Central memory CD8-positive, alpha-beta T cell (primary cell): ENCODE measurements at regions not wholly inside any gene's neighbourhood (a gene's known extent, or its start where the extent isn't known, plus 50 kb on each side); places are given as distances from the start of the nearest gene placed in this dataset.
"Not testable (repeated sequence)": the region's sequence is repeated elsewhere in the genome, so short reads cannot be mapped to it uniquely, and the experiment has no call there.

Experiments used
- ATAC-seq: fragments of 150-1000 bp; cut with Tn5 transposase; replicated peaks from 2 replicates; pipeline ENCODE4 v1.10.0; 2022; ENCODE audit warnings: mild to moderate bottlenecking, moderate FRiP score, moderate number of reproducible peaks; ENCODE audit not compliant: poor library complexity, severe bottlenecking; ENCODE audit errors: extremely low read depth
- DNase-seq, 2 donors: peaks; one replicate each; pipeline ENCODE4 v3.0.0; 2021; ENCODE audit warnings: low spot score in 2 of 2
- H3K27ac Mint-ChIP-seq: one replicate; pipeline ENCODE4 v1.8.0; 2022; ENCODE audit warnings: low read depth, mild to moderate bottlenecking, moderate library complexity, mixed read lengths
- H3K27me3 Mint-ChIP-seq: one replicate; pipeline ENCODE4 v1.8.0; 2022; ENCODE audit warnings: mixed read lengths
- H3K36me3 Mint-ChIP-seq: one replicate; pipeline ENCODE4 v1.8.0; 2022; ENCODE audit warnings: mild to moderate bottlenecking, moderate library complexity, mixed read lengths; ENCODE audit not compliant: insufficient read depth
- H3K4me1 Mint-ChIP-seq: one replicate; pipeline ENCODE4 v1.8.0; 2022; ENCODE audit warnings: mixed read lengths
- H3K4me3 Mint-ChIP-seq: one replicate; pipeline ENCODE4 v1.8.0; 2022; ENCODE audit warnings: mild to moderate bottlenecking, moderate library complexity, mixed read lengths
- H3K9me3 Mint-ChIP-seq: one replicate; pipeline ENCODE4 v1.8.0; 2022; ENCODE audit warnings: mixed read lengths

GRCh38 chr4:63222466-63222865 is 1186.8 kb downstream of the TECRL start:
- Mint-ChIP-seq H3K4me3 (no peak overlapping the region), H3K27me3 (no peaks in the 10 kb centered on the region)

DNA sequence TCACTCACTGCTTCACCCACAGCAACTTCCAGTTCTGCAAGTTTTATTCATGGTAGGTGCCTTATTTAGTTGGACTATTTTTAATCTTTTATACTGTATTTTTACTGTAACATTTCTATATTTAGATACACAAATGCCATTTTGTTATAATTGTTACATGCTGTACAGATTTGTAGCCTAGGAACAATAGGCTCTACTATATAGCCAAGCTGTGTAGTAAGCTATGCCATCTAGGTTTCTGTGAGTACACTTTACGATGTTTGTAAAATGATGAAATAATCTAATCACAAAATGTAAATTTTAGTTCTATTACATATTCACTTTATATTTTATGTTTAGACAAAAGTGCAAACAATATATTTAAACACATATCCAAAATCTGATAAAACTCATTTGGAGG is 1187.8 kb downstream of the TECRL start:
- H3K36me3 Mint-ChIP-seq: no peaks in the 10 kb centered on the region
- ATAC-seq: no peak
- H3K4me1 Mint-ChIP-seq: no peaks in the 10 kb centered on the region
- DNase-seq: no peak
- H3K27me3 Mint-ChIP-seq: no peaks in the 10 kb centered on the region
- no peak overlapping the region for H3K4me3 Mint-ChIP-seq
- no peak overlapping the region for H3K27ac Mint-ChIP-seq
- peaks cover 17% of the 10 kb centered on the region for H3K9me3 Mint-ChIP-seq

More at GRCh38 chr4:63222466-63222865, 1186.8 kb downstream of the TECRL start:
- no peak overlapping the region for H3K27ac Mint-ChIP-seq
- DNase-seq (no peak), ATAC-seq (no peak)
- H3K36me3 Mint-ChIP-seq: no peaks in the 10 kb centered on the region
- H3K9me3 Mint-ChIP-seq: peaks cover 12% of the 10 kb centered on the region
- no peaks in the 10 kb centered on the region for H3K4me1 Mint-ChIP-seq

DNA sequence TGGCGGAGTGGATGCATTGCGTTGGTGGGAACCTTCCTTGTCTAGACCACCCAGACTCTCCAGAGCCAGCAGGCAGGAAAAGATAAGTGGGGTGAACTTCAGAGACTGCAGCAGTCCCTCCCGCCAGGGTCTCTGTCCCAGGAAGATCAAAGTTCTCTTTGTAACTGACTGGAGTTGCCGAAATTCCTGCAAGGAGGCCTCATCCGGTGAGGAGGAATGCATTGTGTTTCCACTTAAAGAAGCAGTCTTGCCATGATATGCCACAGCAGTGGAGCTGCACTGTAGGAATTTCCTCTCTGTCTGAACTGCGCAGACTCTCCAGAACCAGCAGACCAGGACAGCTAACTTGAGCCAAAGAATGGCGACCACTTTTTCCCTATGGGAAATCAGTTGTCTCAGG is 1190.4 kb downstream of the TECRL start:
- Mint-ChIP-seq H3K27me3 (no peaks in the 10 kb centered on the region), H3K4me1 (no peaks in the 10 kb centered on the region), H3K9me3 (peaks cover 22% of the 10 kb centered on the region), H3K4me3 (no peak overlapping the region), H3K27ac (no peak overlapping the region), H3K36me3 (no peaks in the 10 kb centered on the region)
- no peak for ATAC-seq
- DNase-seq: no peak

- H3K9me3 Mint-ChIP-seq: peaks cover 32% of the 10 kb centered on the region
- no peaks in the 10 kb centered on the region for H3K27me3 Mint-ChIP-seq
- no peaks in the 10 kb centered on the region for H3K4me1 Mint-ChIP-seq
- no peaks in the 10 kb centered on the region for H3K36me3 Mint-ChIP-seq
- no peak overlapping the region for H3K27ac Mint-ChIP-seq
- ATAC-seq (no peak), DNase-seq (no peak)
- H3K4me3 Mint-ChIP-seq: no peak overlapping the region
Measured at GRCh38 chr4:63214076-63214475, 1195.2 kb downstream of the TECRL start.

DNA sequence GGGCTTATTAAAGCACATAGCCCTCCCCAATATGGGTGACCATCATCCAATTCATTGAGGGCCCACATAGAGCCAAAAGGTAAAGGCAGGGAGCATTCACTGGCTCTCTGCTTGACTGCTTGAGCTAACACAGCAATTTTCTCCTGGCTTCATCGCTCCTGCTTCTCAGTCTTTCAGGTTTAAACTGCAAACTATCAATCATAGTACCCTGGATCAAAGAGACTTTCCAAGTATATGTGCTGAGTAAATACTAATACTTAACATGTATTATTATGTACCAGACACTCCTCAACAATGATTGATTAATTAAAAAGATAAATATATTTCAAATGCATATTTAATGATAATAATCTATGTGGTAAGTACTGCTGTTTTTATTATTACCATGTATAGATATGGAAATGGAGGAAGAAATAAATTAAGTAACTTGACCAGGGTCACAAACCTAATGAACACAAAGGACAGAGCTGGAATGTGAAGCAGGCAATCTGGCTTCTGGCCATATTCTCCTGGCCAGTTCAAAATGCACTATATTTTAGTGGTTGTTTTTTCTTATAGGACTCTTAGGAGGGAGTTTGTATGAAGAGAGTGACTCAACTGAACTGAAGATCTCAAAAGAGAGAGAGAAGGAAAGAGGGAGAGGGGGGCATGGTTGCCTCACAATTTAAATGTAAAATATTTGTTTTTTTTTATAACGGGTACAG is 1197.3 kb downstream of the TECRL start:
- no peaks in the 10 kb centered on the region for H3K4me1 Mint-ChIP-seq
- peaks cover 25% of the 10 kb centered on the region for H3K9me3 Mint-ChIP-seq

DNA sequence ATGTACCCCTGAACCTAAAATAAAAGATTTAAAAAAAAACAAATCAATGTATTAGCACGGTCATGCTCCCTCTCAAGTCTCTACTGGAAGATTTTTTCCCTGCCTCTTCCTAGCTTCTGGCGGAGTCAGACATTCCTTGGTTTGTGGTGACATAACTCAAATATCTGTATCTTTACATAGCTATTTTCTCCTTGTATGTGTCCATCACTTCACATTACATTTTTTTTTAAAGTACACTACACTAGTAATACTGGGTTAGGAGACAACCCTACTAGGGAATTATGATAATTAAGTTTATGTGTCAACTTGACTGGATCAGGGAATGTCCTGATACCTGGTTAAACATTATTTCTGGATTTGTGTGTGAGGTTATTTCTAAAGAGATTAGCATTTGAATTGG is 1197.9 kb downstream of the TECRL start:
- H3K27me3 Mint-ChIP-seq: no peaks in the 10 kb centered on the region
- H3K27ac Mint-ChIP-seq: no peak overlapping the region
- H3K4me3 Mint-ChIP-seq: no peak overlapping the region
- ATAC-seq: no peak
- no peaks in the 10 kb centered on the region for H3K4me1 Mint-ChIP-seq
- H3K36me3 Mint-ChIP-seq: no peaks in the 10 kb centered on the region
- DNase-seq: no peak
- peaks cover 19% of the 10 kb centered on the region for H3K9me3 Mint-ChIP-seq

More for the DNA sequence above, 1197.3 kb downstream of the TECRL start:
- DNase-seq (no peak), ATAC-seq (no peak)
- no peaks in the 10 kb centered on the region for H3K27me3 Mint-ChIP-seq
- H3K27ac Mint-ChIP-seq: no peak overlapping the region
- H3K36me3 Mint-ChIP-seq: no peaks in the 10 kb centered on the region
- no peak overlapping the region for H3K4me3 Mint-ChIP-seq

- not testable (repeated sequence) for H3K4me1 Mint-ChIP-seq, ATAC-seq, H3K27me3 Mint-ChIP-seq, H3K4me3 Mint-ChIP-seq, H3K27ac Mint-ChIP-seq, DNase-seq, H3K36me3 Mint-ChIP-seq
- peaks cover 24% of the 10 kb centered on the region for H3K9me3 Mint-ChIP-seq
Measured at GRCh38 chr4:63193029-63193428, 1216.2 kb downstream of the TECRL start.

DNA sequence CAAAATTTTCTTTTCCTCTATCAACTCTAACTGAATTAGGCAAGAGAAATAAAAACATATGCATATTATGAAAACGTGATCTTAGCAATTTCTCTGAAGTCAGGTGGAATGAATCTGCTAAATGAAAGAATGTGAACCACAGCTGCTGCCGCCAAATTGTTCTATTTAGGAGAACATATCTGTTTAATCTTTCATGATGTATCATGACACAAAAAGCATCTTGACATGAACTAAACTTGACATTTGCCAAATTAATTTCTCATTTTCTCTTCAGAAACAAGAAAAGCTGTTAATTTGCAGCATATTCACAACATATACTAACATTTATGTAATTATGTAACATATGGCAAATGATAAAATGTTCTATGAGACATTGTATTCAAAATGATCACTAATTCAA is 1237.9 kb downstream of the TECRL start:
- Mint-ChIP-seq H3K4me3 (no peak overlapping the region), H3K27ac (no peak overlapping the region), H3K4me1 (no peaks in the 10 kb centered on the region), H3K27me3 (no peaks in the 10 kb centered on the region), H3K9me3 (peaks cover 15% of the 10 kb centered on the region), H3K36me3 (no peaks in the 10 kb centered on the region)
- DNase-seq: no peak
- no peak for ATAC-seq

GRCh38 chr4:63170923-63171322 is 1238.3 kb downstream of the TECRL start:
- Mint-ChIP-seq H3K36me3 (no peaks in the 10 kb centered on the region), H3K4me3 (no peak overlapping the region), H3K4me1 (no peaks in the 10 kb centered on the region), H3K27ac (no peak overlapping the region), H3K9me3 (peaks cover 15% of the 10 kb centered on the region), H3K27me3 (no peaks in the 10 kb centered on the region)
- ATAC-seq: no peak
- no peak for DNase-seq

DNA sequence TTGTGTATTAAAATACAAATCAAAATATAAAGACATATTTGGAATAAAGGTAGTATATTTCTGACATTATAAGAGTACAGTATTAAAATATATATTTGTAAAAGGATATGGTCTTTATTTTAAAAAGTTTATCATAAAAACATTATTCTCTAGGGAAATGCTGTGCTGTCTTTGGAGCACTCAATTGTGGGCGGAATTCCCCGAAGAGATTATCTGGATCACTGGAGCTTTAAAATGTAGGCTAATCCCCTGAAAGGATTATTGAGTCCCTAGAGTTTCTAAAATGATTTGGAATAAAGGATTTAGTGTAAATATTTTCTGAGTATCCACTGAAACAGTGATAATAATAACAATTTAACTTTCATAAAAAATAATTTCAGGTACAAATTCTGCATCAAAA is 1239.4 kb downstream of the TECRL start:
- Mint-ChIP-seq H3K27ac (no peak overlapping the region), H3K27me3 (no peaks in the 10 kb centered on the region), H3K36me3 (no peaks in the 10 kb centered on the region)

DNA sequence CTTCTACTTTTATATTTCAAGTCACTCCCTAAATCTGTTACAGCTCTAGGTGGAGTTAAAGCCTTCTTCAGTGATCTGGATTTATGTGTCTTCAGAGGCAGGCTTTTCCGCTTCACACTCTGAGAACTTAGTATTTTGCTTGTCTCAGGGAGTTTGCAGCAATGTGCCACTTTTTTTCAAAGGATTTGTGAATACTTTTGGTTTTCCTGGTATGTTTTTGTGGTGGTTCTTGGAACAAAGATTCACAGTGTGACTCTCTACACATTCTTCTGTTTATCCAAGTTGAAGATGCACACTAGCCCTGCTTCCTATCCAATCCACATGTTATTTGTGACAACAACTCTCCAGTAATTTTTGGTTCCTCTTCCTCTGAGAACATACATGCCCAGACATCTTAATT is 1253.7 kb downstream of the TECRL start:
- H3K27me3 Mint-ChIP-seq: no peaks in the 10 kb centered on the region
- H3K4me1 Mint-ChIP-seq: no peaks in the 10 kb centered on the region
- H3K9me3 Mint-ChIP-seq: peaks cover 34% of the 10 kb centered on the region
- no peak overlapping the region for H3K27ac Mint-ChIP-seq
- H3K4me3 Mint-ChIP-seq: no peak overlapping the region
- ATAC-seq (no peak), DNase-seq (no peak)
- H3K36me3 Mint-ChIP-seq: no peaks in the 10 kb centered on the region

More for the DNA sequence above, 1239.4 kb downstream of the TECRL start:
- no peak for DNase-seq
- H3K9me3 Mint-ChIP-seq: peaks cover 15% of the 10 kb centered on the region
- no peak overlapping the region for H3K4me3 Mint-ChIP-seq
- ATAC-seq: no peak
- no peaks in the 10 kb centered on the region for H3K4me1 Mint-ChIP-seq

GRCh38 chr4:63123441-63123840 is 1285.8 kb downstream of the TECRL start:
- peaks cover 25% of the 10 kb centered on the region for H3K9me3 Mint-ChIP-seq
- no peak overlapping the region for H3K4me3 Mint-ChIP-seq
- H3K27ac Mint-ChIP-seq: no peak overlapping the region
- no peaks in the 10 kb centered on the region for H3K27me3 Mint-ChIP-seq
- no peaks in the 10 kb centered on the region for H3K4me1 Mint-ChIP-seq
- no peaks in the 10 kb centered on the region for H3K36me3 Mint-ChIP-seq
- DNase-seq: no peak
- ATAC-seq: no peak

DNA sequence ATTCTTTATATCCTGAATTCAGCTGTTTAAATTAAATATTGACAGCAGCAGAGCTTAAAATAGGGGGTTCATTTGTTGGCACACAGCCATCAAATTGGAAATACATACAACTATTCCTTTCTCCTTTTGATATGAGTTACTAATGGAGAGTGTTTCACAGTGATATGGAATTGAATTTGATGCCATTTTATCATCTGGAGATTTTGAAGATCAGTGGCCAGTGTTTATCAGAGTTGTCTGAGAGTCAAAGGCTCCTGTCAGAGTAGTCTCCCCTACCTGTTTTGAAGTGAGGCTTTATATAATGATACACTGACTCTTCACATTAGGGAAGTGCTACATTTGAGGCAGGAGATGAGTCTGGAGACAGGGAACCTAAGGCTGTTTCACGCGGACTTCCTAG is 1286.3 kb downstream of the TECRL start:
- Mint-ChIP-seq H3K9me3 (peaks cover 25% of the 10 kb centered on the region), H3K27ac (no peak overlapping the region), H3K4me1 (no peaks in the 10 kb centered on the region), H3K4me3 (no peak overlapping the region), H3K36me3 (no peaks in the 10 kb centered on the region), H3K27me3 (no peaks in the 10 kb centered on the region)
- DNase-seq (no peak), ATAC-seq (no peak)
